ENCODE measurements at regions not wholly inside any gene's neighbourhood (a gene's known extent, or its start where the extent isn't known, plus 50 kb on each side); places are given as distances from the start of the nearest gene placed in this dataset.

DNA sequence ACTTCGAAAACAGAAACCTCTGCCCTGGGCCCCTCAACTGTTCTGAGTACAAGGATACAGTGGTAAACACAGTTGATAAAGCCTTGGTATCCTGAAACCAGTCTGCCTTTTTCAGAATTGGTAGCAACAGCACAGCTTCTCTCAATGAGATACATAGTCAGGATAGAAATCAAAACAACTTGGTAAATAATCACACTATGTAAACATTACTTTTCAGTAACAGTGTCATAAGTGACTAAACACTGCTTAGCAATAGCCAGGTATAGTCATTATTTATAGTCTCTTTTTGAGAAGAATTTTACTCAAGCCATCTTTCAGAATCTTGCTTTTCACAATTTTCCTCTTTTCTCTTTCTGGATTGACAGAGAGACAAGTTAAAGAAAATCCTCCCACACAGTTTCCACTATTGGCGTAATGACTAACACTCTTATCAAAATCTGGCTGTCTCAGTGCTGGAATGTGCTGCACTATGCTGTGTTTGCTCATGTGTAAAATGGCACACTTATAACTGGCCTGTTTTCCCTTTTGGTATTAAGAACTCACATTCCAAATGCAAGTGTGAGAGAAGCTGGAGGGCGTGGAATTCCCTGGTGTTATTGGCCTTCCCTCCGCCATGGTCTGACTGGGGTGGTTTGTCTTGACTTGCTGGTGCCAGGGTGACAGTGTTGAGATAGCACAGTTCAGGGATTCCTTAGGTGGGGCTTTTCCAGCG lies 368.8 kb downstream of the TDRD3 start:
- no peak for DNase-seq (ENCODE audit: low spot score)

DNA sequence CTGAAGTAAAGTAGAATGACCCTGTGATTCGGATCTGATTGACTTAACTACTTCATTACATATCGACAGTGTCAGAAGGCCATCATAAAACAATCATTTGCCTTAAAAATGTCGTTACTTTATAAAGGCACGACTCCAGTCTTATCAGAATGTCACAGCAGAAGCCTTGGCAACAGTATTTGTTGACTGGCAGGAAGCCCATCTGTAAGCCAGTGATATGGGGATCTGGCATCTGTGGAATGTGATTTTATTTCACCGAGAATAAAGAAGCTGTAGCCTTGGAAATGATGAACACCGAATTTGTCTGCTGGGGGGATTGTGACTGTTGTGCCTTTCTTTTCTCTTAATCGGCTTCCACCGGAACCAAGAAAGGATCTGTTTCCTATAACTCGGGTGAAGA lies 362.5 kb downstream of the TDRD3 start:
- DNase-seq (ENCODE audit: low spot score): no peak

DNA sequence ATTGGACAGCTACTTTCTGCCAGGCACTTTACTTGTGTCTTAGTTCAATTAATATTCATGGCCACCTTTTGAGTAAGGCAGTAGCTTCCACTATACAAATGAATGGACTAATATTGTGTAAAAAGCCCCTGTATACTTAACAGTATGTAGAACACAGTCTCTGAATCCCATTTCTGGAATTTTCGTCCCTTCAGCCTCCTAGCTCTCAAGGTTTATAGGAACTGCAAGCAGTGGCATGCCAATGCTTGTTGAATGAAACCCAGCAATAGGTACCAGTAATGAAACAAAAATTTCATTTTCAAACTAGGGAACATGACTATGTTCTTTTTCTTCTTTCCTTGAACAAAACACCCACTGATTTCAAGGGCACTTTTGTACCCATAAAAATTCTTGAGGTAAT lies 361.6 kb downstream of the TDRD3 start:
- no peak for DNase-seq (ENCODE audit: low spot score)

DNA sequence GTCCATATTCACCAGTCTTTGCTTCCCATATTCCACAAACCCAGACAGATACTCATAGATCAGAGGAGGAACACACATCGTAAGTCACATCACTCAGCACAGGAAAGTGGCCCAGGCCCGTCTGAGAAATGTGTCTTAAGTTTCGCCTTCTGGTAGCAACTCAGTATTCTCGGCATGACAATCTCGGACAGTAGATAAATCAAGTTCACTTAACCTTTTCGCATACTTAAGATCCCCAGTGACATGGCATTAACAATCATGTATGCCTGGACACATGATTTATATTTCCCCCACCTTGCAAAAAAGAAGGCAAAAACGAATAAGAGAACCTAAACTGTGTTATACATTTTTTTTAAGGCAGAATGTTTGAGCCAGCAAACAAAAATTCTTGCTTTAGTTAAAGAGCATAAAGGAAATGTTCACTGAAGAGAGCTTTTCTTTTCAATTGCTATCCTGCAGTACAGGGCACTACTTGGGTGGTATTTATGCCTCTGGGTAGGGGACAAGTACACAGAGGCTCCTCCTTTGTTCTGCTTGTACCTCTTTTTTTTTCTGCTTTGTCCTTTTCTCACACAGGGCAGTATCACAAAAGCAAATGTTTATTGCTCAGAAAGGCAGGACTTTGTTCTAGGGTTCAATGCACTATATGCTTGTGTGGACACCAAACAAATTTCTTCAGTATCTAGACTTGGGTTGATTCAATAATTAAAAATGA lies 360.6 kb downstream of the TDRD3 start:
- no peak for DNase-seq (ENCODE audit: low spot score)

DNA sequence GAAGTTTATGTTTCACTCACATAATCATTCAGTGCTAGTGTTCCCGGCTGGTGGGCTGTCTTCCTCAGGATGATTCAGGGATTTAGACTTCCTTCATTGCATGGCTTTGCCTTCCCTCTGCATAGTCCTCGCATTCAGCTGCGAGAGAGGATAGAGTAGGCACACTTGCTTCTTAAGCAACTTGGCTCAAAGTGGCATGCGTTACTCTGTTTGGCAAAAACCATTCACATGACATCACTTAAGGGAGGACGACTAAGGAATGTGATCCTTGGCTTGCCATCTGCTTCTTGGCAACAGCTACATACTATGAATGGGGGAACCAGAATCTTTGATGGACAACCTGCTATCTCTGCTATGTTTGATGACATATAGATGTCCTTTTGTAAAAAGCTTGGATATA lies 359.3 kb downstream of the TDRD3 start:
- no peak for DNase-seq (ENCODE audit: low spot score)

DNA sequence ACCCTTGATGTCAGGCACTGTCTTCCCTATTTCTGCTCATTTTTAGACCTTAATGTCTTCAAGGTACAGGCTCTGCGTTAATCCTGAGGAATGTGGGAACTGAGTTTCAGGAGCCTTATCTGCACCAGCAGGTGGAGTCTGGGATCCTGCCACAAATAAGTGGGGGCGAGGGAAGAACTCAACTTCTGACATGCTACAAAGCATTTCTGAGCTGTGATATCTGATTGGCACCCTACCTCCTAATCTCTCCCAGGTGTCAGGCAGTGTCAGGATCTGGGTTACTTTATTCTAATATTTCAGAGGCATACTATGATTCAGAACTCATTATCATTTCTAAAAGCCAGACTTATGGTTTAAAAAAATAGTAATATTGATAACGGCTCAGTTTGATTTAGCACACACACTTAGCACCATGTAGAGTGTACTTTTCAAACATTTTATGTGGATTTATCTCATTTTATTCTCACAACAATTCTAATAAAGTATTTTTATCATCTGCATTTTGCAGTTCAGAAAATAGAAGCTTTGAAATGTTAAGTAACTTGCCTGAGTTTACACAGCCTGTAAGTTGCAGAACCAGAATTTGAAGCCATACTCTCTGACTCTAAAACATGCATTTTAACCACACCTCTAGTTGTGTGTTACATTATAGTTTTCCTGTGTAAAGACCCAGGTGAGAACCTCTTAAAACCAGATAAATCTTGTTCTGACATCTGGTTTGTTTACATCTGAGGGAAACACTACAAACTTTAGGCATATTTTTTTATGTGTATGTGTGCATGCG lies 358.6 kb downstream of the TDRD3 start:
- DNase-seq (ENCODE audit: low spot score): no peak

DNA sequence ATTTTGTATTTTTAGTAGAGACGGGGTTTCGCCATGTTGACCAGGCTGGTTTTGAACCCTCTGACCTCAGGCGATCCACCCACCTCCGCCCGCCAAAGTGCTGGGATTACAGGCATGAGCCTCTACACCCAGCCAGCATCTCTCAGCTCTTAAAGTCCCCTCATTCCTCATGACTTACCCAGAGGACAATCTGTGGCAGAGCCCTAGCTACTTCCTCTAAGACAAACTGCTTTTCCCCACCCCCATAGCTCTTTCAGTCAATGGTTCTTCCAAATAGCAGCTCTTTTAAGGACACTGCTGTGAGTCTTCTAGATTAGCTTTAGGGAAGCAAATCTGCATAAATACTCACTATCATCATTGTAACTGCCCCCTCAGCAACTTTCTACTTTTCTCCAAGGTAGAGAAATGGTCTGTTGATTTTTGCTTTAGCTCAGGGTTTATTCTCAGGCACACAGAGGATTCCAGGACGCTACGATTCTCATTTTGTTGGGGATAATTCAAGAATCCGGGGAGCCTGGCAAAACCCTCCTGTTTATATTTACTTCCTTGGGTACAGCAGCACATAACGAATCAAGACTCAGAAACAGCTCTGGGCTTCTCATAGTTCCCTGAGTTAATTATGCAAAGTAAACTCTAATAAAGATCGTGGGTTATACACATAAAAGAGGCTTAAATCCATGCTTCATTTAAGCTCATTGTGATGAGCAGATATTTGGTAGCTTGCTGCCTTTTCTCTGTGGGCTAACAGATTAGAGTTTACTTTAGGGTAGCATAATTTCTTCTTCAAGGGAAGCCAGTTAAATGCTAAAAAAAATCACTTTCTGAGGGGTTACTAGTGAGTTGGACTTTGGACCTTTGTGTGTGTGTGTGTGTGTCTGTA lies 357.4 kb downstream of the TDRD3 start:
- DNase-seq (ENCODE audit: low spot score): no peak

DNA sequence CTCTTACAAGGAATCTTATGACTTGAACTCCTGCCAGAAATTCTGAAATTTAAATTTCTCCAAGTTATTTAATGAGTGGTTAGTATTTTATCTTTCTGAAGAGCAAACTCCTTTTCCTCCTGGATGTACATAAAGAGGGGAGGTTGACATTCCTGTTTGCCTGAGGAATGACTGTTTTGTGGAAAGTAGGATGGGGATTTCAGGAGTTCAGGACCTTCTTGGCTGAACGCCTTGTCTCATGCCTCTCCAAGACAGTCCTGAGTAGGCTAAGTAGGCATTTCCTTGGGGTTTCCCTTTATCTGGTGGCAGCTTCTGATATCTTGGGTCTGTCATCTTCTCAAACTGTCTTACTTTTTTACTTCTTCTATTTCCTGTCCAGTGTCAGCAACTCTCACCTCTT lies 356.6 kb downstream of the TDRD3 start:
- no peak for DNase-seq (ENCODE audit: low spot score)

DNA sequence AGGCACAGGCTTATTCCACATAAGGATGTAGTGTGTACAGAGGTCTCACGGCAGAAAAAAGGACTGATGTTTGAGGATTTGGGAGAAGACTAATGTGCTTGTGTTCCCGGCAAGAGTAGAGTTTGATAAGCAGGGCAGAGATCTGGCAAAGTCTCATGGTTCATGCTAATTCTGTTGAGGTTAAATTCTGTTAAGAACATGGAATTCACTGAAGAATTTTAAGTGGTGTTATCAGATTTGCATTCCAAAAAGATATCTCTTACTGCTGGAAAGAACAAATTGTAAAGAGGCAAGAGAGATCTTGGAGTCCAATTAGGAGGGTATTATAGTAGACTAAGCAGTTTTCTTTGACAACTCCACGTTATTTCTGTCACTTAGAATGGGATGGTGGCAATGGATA lies 348.3 kb downstream of the TDRD3 start:
- no peak for DNase-seq (ENCODE audit: low spot score)

DNA sequence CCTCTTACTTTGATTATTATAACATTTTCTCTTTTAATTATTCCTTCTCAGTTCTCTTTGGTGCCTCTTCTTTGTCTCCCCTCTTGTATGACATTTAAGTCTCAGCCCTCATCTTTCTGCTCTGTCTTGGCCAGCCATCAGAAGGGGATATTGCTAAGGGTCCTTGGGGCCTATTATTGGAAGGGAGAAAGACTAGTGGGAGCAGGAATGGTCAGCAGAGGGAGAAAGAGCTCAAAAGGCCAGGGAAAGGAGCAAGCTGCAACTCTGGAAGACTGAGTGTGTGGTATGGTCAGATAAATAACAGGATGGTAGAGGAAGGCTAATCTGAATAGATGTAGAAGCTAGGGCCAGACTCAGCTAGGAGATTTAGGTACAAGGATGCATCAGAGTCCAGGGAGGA lies 336.9 kb downstream of the TDRD3 start:
- no peak for DNase-seq (ENCODE audit: low spot score)

DNA sequence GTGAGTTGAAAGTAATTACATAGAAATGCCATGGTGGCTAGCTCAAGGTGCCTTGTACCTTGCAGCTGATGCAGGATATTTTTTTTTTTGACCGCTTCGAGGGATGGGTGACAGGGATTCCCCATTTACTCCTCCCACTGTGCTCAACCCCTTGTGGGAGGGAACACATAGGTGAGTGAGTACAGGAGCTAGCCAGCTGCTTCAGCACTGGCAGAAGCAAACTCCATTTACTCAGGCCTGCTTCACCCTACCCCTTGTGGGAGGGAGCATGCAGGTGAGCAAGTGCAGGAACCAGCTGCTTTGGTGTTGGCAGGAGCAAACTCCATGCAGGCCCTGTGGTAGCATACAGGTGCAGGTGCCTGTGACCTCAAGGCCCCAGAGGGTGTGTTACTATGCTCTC lies 330.1 kb downstream of the TDRD3 start:
- DNase-seq (ENCODE audit: low spot score): no peak

DNA sequence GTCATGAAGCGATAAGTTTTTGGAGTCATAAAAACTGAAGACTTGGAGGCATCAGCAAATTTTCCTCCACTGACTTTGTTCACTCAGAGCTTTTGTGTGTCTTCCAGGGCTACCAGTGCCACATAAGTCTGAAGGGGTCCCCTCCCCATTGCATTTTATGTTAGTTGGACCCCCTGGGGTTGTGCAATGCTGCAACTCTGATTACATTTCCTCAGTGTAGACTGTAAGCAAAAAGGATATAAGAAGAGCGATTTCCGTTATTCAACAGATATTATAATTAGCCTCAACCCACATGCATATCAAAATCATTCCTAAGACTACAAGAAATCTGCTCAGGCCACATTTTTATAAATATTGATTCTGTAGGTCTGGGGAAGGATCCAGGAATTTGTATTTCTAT lies 324.0 kb downstream of the TDRD3 start:
- no peak for DNase-seq (ENCODE audit: low spot score)

DNA sequence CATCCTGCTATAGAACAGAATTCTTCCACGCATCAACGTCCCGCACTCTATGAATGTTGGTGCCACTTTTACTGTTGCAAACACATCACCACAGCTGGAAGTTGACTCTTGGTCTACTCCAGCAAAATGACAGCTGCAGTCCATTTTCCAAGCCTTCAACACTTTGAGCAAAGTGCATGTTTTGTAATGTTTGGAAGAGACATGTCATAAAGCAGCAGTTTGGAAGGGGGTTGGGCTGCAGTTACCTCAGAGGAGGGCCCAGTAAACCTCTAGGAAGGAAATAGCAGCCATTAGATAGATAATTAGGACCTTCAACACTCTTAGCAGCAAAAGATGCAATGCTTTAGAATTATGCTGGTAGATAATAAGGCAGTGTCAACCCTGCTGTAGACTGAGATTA lies 323.6 kb downstream of the TDRD3 start:
- peak; percentile 0 for DNase-seq (ENCODE audit: low spot score)

DNA sequence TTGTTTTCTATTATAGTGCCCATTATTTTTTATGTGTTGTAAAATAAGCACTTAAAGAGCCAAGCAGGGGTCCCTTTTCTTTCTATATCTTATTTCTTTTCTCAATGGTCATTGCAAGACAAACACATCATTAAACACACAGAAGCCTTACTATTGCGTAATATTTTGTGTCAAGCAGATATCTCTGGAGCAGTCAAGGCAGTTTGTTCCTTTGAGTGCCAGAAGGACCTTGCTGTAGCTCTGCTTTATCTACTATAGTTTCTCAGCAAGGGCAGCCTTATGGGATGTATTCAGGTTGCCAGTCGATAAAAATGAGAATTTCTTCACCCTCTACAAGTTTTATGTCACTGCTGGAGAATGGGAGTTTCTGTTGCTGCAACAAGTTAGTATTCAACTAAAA lies 319.3 kb downstream of the TDRD3 start:
- no peak for DNase-seq (ENCODE audit: low spot score)

DNA sequence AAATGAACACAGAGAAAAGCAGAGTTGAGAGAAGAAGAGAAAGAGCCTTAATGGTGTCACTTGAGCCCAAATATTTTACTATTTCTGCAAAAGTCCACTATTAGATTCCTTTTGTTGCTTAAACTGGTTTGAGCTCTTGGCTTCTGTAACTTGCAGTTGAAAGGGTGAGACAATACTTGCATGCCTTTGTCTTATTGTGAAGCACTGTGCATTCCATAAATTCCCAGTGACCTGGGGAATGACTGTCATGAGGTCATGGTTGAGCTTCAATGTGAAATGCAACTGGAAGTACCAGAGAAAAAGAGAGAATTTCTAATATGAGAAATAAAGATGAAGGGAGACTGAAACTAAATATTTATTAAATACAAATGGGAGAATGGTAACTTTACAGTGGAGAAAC lies 310.9 kb downstream of the TDRD3 start:
- DNase-seq (ENCODE audit: low spot score): no peak

DNA sequence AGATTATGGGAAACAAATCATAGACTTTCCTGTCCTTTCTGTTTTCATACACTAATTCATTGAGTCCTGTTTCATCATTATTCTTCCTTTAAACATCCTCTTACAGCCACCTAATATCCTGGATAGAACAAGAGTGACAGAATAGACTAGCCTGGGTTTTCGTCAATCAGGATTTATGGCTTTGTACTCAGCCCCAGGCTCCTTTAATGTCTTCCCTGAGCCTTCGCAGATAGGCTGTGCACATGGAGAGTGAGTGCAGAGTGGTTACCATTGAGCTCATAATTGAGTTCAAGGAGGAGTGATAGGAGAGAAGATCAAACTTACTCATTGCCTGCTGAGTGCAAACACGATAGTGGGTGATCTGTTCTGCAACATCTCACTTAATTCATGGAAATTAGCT lies 304.9 kb downstream of the TDRD3 start:
- no peak for DNase-seq (ENCODE audit: low spot score)

DNA sequence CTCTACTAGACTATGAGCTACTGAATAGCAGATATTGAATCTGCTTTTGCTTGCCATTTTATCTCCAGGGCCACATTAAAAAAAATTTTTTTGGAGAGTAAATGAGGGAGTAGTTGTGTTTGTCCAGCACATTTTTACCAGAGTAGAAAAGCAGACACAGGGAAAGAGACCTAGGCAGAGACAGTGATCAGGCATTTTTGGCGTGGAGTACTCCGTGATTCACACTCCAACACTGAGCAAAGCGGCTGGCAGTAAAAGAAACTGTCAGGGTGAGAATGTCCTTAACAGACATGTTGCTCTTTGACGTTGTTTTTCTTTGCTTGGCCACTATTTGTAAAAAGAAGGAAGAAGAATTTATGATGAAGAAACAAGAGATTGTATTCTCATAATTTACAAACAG lies 304.0 kb downstream of the TDRD3 start:
- DNase-seq (ENCODE audit: low spot score): no peak

DNA sequence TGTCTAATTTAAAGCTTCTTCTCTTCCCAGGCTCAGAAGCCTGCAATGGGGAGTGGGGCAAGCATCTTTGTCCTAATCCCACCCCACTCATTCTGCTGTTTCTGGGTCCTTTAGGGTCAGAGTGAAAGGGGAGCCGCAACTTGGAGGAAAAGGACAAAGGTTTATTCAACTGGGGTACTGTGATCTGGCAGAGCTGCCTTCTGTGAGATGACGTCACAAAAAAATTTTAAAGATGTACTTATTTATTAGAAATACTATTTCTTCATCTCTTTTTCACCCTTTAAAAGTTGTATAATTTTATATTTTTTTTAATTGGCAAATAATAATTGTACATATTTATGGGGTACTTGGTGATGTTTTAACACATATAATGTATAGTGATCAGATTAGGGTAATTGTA lies 302.6 kb downstream of the TDRD3 start:
- no peak for DNase-seq (ENCODE audit: low spot score)

DNA sequence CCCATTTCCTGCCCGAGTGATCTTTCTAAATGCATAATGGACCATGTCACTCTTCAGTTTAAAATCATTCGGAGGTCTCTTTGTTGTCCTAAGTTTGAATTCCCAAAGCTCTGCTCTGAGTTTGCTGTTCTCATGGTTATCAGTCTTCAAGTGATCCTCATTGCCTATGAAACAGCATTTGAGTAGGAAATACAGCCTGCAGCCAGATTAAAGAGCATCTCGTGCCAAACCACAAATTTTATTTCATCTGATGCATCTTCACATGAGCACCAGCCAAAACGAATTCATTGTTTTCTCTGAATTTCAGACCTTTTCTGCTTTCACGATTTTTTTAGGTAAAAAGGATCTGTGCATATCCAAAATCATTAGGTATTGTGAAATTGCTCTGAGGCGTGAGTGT lies 299.6 kb downstream of the TDRD3 start:
- DNase-seq (ENCODE audit: low spot score): no peak

DNA sequence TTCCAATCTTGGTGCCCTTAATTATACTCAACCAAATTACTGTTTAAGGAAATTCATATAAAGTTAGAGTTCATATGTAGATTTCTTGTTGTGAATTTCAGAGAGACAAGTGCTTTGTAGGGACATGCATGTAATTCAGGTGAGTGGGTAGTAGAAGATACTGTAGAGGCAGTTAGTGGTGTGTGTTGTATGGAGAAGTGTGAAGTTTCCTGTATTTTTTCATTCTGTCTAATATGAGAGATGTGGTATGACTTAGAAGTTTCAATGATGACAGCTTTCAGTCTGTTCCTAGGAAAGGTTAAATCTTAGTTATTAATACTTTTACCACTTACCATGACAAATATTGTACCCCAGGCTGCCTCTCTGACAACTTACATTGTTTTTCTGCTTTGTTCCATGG lies 294.2 kb downstream of the TDRD3 start:
- DNase-seq (ENCODE audit: low spot score): no peak

DNA sequence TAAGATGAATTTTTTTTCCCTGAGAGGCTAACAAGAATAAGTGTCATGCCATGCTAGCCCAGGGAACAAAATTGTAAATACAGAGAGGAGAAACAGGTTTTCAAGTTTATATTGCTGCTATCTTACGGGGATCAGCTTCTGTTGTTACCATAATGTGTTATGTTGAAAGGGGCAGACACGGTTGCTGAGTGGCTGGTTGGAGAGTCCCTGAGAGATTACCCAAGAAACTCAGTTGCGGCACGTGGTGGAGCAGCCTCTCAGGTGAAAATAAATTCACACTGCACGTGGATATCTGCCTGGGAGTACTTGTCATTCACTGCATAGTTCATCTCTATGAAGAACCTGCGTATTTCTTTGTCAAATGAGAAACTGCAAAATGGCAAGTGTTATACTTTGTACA lies 293.6 kb downstream of the TDRD3 start:
- no peak for DNase-seq (ENCODE audit: low spot score)

DNA sequence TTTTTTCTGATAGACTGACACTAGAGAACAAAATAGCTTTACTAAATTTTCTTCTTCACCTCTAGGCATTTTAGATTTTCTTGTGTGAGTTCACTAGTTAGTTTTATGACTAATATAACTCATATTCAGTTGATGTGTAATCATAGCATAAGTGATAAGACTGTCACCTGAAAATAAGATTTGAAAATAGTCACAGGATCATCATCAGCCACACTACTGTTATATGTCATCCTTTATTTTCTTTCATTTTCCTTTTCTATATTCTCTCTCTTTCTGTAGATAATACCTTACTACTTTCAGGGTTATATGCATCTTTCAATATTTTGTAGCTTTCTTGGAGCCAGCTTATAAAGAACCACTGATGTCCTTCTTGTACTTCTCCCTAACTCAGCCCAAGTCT lies 292.6 kb downstream of the TDRD3 start:
- DNase-seq (ENCODE audit: low spot score): no peak

Data from HuH-7 (cell line).